ENCODE measurements at regions not wholly inside any gene's neighbourhood (a gene's known extent, or its start where the extent isn't known, plus 50 kb on each side); places are given as distances from the start of the nearest gene placed in this dataset.

DNA sequence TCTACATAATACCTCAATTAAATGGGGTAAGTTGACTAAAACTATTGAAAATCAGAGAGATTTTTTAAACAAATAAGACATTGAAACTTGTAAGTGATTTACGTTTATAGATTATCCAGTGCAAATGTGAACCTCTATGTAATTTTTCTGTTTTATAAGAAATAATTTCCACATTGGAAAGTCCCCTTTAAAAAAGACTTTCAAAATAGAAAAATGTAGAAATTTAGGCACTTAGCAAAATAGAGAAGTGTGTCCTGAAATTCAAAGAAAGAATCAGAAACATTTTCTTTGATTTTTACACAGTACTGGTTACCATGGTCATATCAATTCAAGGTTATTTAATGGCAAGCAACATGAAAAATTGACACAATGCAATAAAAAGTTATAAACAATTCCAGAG lies 290.9 kb upstream of the GPR149 start:
- TF ChIP-seq, protein P1, sequence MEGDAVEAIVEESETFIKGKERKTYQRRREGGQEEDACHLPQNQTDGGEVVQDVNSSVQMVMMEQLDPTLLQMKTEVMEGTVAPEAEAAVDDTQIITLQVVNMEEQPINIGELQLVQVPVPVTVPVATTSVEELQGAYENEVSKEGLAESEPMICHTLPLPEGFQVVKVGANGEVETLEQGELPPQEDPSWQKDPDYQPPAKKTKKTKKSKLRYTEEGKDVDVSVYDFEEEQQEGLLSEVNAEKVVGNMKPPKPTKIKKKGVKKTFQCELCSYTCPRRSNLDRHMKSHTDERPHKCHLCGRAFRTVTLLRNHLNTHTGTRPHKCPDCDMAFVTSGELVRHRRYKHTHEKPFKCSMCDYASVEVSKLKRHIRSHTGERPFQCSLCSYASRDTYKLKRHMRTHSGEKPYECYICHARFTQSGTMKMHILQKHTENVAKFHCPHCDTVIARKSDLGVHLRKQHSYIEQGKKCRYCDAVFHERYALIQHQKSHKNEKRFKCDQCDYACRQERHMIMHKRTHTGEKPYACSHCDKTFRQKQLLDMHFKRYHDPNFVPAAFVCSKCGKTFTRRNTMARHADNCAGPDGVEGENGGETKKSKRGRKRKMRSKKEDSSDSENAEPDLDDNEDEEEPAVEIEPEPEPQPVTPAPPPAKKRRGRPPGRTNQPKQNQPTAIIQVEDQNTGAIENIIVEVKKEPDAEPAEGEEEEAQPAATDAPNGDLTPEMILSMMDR (IDR thresholded peaks at IDR 0.05; ENCODE audit: low read depth, low read length) = no peak
- no peak for TF ChIP-seq EZH2phosphoT487 (IDR thresholded peaks at IDR 0.05; ENCODE audit: low read depth)
